ENCODE measurements at regions not wholly inside any gene's neighbourhood (a gene's known extent, or its start where the extent isn't known, plus 50 kb on each side); places are given as distances from the start of the nearest gene placed in this dataset.

- TF ChIP-seq, protein P1, sequence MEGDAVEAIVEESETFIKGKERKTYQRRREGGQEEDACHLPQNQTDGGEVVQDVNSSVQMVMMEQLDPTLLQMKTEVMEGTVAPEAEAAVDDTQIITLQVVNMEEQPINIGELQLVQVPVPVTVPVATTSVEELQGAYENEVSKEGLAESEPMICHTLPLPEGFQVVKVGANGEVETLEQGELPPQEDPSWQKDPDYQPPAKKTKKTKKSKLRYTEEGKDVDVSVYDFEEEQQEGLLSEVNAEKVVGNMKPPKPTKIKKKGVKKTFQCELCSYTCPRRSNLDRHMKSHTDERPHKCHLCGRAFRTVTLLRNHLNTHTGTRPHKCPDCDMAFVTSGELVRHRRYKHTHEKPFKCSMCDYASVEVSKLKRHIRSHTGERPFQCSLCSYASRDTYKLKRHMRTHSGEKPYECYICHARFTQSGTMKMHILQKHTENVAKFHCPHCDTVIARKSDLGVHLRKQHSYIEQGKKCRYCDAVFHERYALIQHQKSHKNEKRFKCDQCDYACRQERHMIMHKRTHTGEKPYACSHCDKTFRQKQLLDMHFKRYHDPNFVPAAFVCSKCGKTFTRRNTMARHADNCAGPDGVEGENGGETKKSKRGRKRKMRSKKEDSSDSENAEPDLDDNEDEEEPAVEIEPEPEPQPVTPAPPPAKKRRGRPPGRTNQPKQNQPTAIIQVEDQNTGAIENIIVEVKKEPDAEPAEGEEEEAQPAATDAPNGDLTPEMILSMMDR (IDR thresholded peaks at IDR 0.05) = no peak
- no peak for TF ChIP-seq ZFX (IDR thresholded peaks at IDR 0.05; ENCODE audit: borderline replicate concordance)
Observed at GRCh38 chr4:31291238-31291637, 571.1 kb downstream of the PCDH7 start.

Measured in 22Rv1 (cell line).